Cardiac fibroblast (primary cell): ENCODE measurements at regions not wholly inside any gene's neighbourhood (a gene's known extent, or its start where the extent isn't known, plus 50 kb on each side); places are given as distances from the start of the nearest gene placed in this dataset.
A peak's percentile ranks its signal among the peaks of the same experiment; 100 is the strongest.

Experiments
- DNase-seq, 2 donors: peaks; one replicate each; pipeline versions ENCODE4 v3.0.0 to v3.0.0-alpha.2; 2010; ENCODE audit warnings: low read depth in 2 of 2
- H3K4me3 ChIP-seq, 2 donors: replicated peaks in 1 of 2; 1 replicate in 1 of 2; 2 replicates in 1 of 2; pipeline ENCODE4 v1.5.1; 2011; ENCODE audit warnings: low read depth in 2 of 2, low read length in 2 of 2, mild to moderate bottlenecking in 2 of 2, moderate library complexity in 1 of 2
- CTCF ChIP-seq: IDR thresholded peaks from one replicate; pipeline ENCODE4 v1.5.1; 2011; ENCODE audit warnings: low read depth, mild to moderate bottlenecking, low read length, inconsistent platforms

GRCh38 chr1:163781146-163781545, 459.4 kb downstream of the NUF2 start:
- TF ChIP-seq CTCF = no peak
- DNase-seq = no peak
- H3K4me3 ChIP-seq = no peak overlapping the region

DNA sequence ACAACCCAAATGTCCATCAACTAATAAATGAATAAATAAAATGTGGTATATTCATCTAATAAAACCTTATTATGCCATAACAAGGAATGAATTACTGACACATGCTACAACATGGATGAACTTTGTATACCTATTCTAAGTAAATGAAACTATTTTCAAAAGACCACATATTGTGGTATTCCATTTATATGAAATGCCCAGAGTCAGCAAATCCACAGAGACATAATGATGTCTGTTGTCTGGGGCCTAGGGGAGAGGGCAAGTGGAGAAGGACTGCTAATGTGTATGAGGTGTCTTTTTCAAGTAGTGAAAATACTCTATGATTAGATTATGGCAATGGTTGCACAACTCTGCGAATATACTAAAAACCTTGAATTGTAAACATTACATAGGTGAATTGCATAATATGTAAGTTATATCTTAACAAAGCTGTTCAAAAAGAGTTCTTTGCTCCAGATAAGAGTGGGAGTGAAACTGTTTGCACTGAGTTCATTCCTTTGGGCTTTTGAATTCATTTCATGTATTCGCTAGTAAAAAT, 464.2 kb downstream of the NUF2 start:
- no peak for DNase-seq
- no peak overlapping the region for H3K4me3 ChIP-seq
- no peak for TF ChIP-seq CTCF

- TF ChIP-seq CTCF = no peak
- H3K4me3 ChIP-seq = no peak overlapping the region
- no peak for DNase-seq
Measured at GRCh38 chr1:163789911-163790310, 468.2 kb downstream of the NUF2 start.

DNA sequence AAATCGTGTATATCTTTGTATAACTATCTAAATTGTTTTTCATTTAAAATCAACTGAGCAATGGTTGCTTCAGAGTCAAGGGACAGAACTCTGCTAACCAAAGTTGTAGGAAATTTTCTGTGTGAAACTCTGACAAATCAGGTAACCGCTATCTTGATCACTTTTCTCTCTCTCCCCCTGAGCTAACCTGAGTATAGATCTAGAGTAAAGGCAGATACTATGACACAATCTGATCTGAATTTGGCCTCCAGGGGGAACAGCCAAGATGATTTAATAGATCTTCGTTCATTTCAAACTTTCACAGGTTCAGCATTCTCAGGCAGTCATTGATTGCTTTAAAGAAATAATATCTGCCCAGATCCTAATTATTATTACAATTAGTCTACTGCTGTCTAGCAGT, 472.8 kb downstream of the NUF2 start:
- no peak for TF ChIP-seq CTCF
- DNase-seq = no peak

DNA sequence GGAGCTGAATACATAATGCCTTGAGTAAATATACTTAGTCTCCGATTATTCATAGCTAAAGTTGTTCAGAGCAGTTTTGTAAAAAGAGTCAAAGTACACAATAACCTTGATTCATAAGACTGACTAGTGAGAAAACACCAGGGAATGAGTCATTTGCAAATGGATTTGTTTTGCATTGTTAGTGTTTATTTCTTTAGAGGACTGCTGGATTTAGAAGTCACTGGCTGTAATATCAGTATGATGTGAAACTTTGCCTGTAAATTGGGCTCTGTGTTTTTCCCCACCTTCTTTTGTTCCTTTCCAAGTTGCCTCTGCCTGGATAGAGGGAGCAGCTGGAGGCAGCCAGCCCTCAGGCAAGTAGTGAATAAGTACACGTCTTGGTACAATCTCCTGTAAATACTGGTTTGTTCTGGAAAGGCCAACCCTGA, 474.7 kb downstream of the NUF2 start:
- no peak for TF ChIP-seq CTCF
- peak in 1 of 2 donors; percentile 59 for DNase-seq
- no peak overlapping the region for H3K4me3 ChIP-seq

More for the DNA sequence above, 472.8 kb downstream of the NUF2 start:
- no peak overlapping the region for H3K4me3 ChIP-seq

- no peak for TF ChIP-seq CTCF
- no peak for DNase-seq
- no peak overlapping the region for H3K4me3 ChIP-seq
Measured at GRCh38 chr1:163797816-163798215, 476.1 kb downstream of the NUF2 start.

GRCh38 chr1:163799190-163799805, 477.5 kb downstream of the NUF2 start:
- no peak overlapping the region for H3K4me3 ChIP-seq
- TF ChIP-seq CTCF = no peak
- no peak for DNase-seq
